T-helper 22 cell (primary cell): ENCODE measurements at regions not wholly inside any gene's neighbourhood (a gene's known extent, or its start where the extent isn't known, plus 50 kb on each side); places are given as distances from the start of the nearest gene placed in this dataset.

ENCODE experiments used
- DNase-seq: peaks from one replicate; pipeline ENCODE4 v3.0.0-alpha.2; 2020; ENCODE audit warnings: low read depth

- no peak for DNase-seq
Measured at GRCh38 chr1:29439615-29440014, 203.3 kb downstream of the PTPRU start.

GRCh38 chr1:29438991-29439390, 202.7 kb downstream of the PTPRU start:
- DNase-seq: no peak

- no peak for DNase-seq
Measured at GRCh38 chr1:29437946-29438345, 201.6 kb downstream of the PTPRU start.

GRCh38 chr1:29436181-29436785, 200.0 kb downstream of the PTPRU start:
- DNase-seq: no peak

GRCh38 chr1:29433830-29434229, 197.5 kb downstream of the PTPRU start:
- DNase-seq: no peak

GRCh38 chr1:29431138-29431537, 194.8 kb downstream of the PTPRU start:
- no peak for DNase-seq

GRCh38 chr1:29429656-29430055, 193.3 kb downstream of the PTPRU start:
- DNase-seq: no peak

GRCh38 chr1:29428997-29429396, 192.7 kb downstream of the PTPRU start:
- no peak for DNase-seq

- no peak for DNase-seq
Measured at GRCh38 chr1:29428280-29428615, 191.9 kb downstream of the PTPRU start.

- DNase-seq: no peak
Measured at GRCh38 chr1:29427614-29428279, 191.4 kb downstream of the PTPRU start.

GRCh38 chr1:29426701-29427279, 190.5 kb downstream of the PTPRU start:
- no peak for DNase-seq

GRCh38 chr1:29425631-29426030, 189.3 kb downstream of the PTPRU start:
- no peak for DNase-seq

- no peak for DNase-seq
Measured at GRCh38 chr1:29424266-29424665, 187.9 kb downstream of the PTPRU start.

GRCh38 chr1:29420202-29420601, 183.9 kb downstream of the PTPRU start:
- no peak for DNase-seq

GRCh38 chr1:29417971-29418370, 181.6 kb downstream of the PTPRU start:
- no peak for DNase-seq

GRCh38 chr1:29417147-29417858, 181.0 kb downstream of the PTPRU start:
- DNase-seq: no peak

- no peak for DNase-seq
Measured at GRCh38 chr1:29416267-29417146, 180.2 kb downstream of the PTPRU start.

GRCh38 chr1:29415861-29416260, 179.5 kb downstream of the PTPRU start:
- DNase-seq: no peak

- no peak for DNase-seq
Measured at GRCh38 chr1:29415156-29415830, 179.0 kb downstream of the PTPRU start.

GRCh38 chr1:29414086-29414485, 177.8 kb downstream of the PTPRU start:
- no peak for DNase-seq

- DNase-seq: no peak
Measured at GRCh38 chr1:29413661-29414060, 177.3 kb downstream of the PTPRU start.

- DNase-seq: no peak
Measured at GRCh38 chr1:29412591-29412990, 176.3 kb downstream of the PTPRU start.
